IPS-NIHi11 (cell line): ENCODE measurements at regions not wholly inside any gene's neighbourhood (a gene's known extent, or its start where the extent isn't known, plus 50 kb on each side); places are given as distances from the start of the nearest gene placed in this dataset.
A peak's percentile ranks its signal among the peaks of the same experiment; 100 is the strongest.

ENCODE experiments used
- DNase-seq: peaks from one replicate; pipeline ENCODE4 v3.0.0; 2012; ENCODE audit warnings: mixed read lengths, low spot score

DNA sequence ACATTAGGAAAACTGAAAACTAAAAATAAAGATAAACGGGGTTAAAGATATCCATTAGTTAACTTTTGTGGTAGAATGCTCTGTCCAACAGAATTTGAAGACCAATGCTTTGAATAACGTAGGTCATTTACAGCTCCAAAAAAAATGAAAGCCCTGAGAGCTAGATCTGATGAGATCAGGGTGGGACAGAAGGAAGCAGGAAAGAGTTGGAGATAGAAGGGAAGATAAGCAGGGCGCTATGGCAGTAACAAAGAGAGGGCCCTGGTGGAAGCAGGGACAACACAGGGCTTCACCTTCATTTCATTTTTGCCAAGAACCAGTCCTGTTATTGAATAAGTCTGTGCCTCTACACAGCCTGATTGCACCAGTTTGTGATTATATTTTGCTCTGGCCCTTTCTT, 51.0 kb upstream of the RGS8 start:
- no peak for DNase-seq

DNA sequence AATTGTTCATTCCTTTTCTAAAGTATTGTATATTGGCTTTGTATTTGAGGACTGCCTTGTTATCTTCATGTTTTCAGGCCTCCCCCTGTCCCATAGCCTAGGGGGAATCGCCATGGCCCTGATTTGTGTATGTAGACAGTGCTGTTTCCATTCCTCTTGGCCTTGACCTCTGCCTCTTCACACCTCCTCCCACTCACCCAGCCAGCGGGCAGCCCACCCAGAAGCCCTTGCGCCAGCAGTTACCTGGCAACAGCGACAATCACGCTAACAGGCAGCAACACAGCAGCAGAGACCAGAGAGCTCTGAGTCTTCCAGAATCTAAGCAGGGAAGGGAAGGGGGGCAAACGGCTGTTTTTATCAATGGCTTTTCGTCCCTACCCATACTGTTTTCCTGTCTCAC, 50.0 kb upstream of the NPL start:
- DNase-seq = peak; percentile 44
